ENCODE measurements at regions not wholly inside any gene's neighbourhood (a gene's known extent, or its start where the extent isn't known, plus 50 kb on each side); places are given as distances from the start of the nearest gene placed in this dataset.
A peak's percentile ranks its signal among the peaks of the same experiment; 100 is the strongest.

DNA sequence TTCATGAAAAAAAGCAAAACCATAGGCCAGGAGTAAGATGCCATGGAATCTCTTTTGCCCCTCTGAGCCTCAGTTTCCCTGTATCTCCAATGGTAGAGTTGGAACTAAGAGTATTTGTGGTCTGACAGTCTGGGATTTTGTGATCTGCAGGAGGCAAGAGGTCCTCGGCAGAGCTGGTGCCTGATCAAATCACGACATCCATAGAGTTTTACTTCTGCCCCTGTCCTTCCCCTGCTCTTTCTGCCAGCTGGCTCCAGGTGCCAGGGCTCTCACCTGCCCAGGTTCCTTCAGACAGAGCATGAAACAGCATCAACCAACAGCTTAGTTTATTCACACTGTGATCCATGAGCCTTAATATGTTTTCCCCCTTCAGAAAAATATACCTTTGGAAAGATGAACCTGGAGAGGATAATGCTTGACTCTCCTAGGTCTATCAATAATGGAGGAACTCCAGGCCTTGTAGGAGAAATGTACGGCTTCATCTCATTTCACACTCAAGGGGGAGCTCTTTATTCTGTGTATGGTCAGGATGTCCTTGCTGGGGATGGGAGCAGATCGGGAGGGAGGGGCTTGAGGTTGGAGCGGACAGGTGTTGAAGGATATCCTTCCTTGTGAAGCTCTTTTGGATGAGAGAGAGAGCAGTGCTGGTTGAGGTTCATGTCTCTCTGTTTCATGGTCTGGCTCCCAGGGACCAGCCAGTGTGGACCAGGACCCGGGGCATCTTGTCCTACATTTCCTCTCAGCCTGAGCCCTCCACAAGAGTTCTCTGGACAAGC lies 309.9 kb downstream of the RPLP1 start:
- Histone ChIP-seq H3K27ac (ENCODE audit: low read length) (no peak overlapping the region), H3K9ac (ENCODE audit: low read depth, low read length) (no peak overlapping the region), H3K9me3 (ENCODE audit: insufficient read depth, low read length, severe bottlenecking) (no peaks in the 10 kb centered on the region), H3K4me1 (ENCODE audit: insufficient read depth, low read length) (peaks cover 35% of the 10 kb centered on the region), H2AFZ (ENCODE audit: low read depth, low read length) (no peak overlapping the region), H3K36me3 (ENCODE audit: insufficient read depth, low read length) (no peaks in the 10 kb centered on the region), H4K20me1 (ENCODE audit: insufficient read depth, low read length) (peaks cover 14% of the 10 kb centered on the region; the same call in 1 of the 2 replicates), H3K27me3 (ENCODE audit: insufficient read depth, low read length, poor library complexity) (peaks cover 4% of the 10 kb centered on the region), H3K79me2 (ENCODE audit: insufficient read depth, low read length) (no peaks in the 10 kb centered on the region), H3K4me3 (ENCODE audit: low read depth in 1 of 2, low read length in 2 of 2) (no peak overlapping the region), H3K4me2 (ENCODE audit: insufficient read depth, low read length) (no peak overlapping the region)
- DNase-seq (no peak), ATAC-seq (ENCODE audit: insufficient read depth, low read depth) (no peak)
- no peak for TF ChIP-seq EZH2 (IDR thresholded peaks at IDR 0.05; ENCODE audit: borderline replicate concordance, low read depth, low read length, severe bottlenecking)
- TF ChIP-seq CTCF (IDR thresholded peaks at IDR 0.05; ENCODE audit: borderline replicate concordance, extremely low read depth, low read length, poor library complexity, severe bottlenecking): peak; percentile 18

GRCh38 chr15:69763831-69764230 lies 311.2 kb downstream of the RPLP1 start:
- Histone ChIP-seq H3K9ac (ENCODE audit: low read depth, low read length) (no peak overlapping the region), H3K27me3 (ENCODE audit: insufficient read depth, low read length, poor library complexity) (peaks cover 4% of the 10 kb centered on the region), H3K4me2 (ENCODE audit: insufficient read depth, low read length) (no peak overlapping the region), H3K9me3 (ENCODE audit: insufficient read depth, low read length, severe bottlenecking) (no peaks in the 10 kb centered on the region), H2AFZ (ENCODE audit: low read depth, low read length) (no peak overlapping the region), H3K4me1 (ENCODE audit: insufficient read depth, low read length) (peaks cover 24% of the 10 kb centered on the region), H3K4me3 (ENCODE audit: low read depth in 1 of 2, low read length in 2 of 2) (no peak overlapping the region), H3K79me2 (ENCODE audit: insufficient read depth, low read length) (no peaks in the 10 kb centered on the region), H4K20me1 (ENCODE audit: insufficient read depth, low read length) (peaks cover 8% of the 10 kb centered on the region; the same call in 1 of the 2 replicates), H3K27ac (ENCODE audit: low read length) (no peak overlapping the region), H3K36me3 (ENCODE audit: insufficient read depth, low read length) (no peaks in the 10 kb centered on the region)
- no peak for ATAC-seq (ENCODE audit: insufficient read depth, low read depth)
- TF ChIP-seq EZH2 (IDR thresholded peaks at IDR 0.05; ENCODE audit: borderline replicate concordance, low read depth, low read length, severe bottlenecking): no peak
- TF ChIP-seq CTCF (IDR thresholded peaks at IDR 0.05; ENCODE audit: borderline replicate concordance, extremely low read depth, low read length, poor library complexity, severe bottlenecking): no peak
- no peak for DNase-seq

DNA sequence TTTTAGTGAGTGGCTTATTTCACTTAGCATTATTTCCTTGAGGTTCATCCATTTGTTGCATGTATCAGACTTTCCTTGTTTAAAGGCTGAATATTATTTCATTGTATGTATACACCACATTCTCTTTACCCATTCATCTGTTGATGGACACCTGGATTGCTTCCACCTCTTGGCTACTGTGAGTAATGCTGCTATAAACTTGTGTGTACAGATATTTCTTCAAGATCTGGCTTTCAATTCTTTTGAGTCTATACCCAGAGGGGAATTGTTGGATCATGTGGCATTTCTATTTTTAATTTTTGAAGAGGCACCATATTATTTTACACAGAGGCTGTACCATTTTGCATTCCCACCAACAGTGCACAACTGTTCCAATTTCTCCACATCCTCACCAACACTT lies 313.5 kb downstream of the RPLP1 start:
- Histone ChIP-seq H3K36me3 (ENCODE audit: insufficient read depth, low read length) (no peaks in the 10 kb centered on the region), H3K9me3 (ENCODE audit: insufficient read depth, low read length, severe bottlenecking) (no peaks in the 10 kb centered on the region), H3K4me2 (ENCODE audit: insufficient read depth, low read length) (no peak overlapping the region), H2AFZ (ENCODE audit: low read depth, low read length) (no peak overlapping the region), H3K4me1 (ENCODE audit: insufficient read depth, low read length) (peaks cover 2% of the 10 kb centered on the region; the same call in 1 of the 2 replicates), H3K79me2 (ENCODE audit: insufficient read depth, low read length) (no peaks in the 10 kb centered on the region), H3K9ac (ENCODE audit: low read depth, low read length) (no peak overlapping the region), H3K4me3 (ENCODE audit: low read depth in 1 of 2, low read length in 2 of 2) (no peak overlapping the region), H3K27ac (ENCODE audit: low read length) (no peak overlapping the region), H3K27me3 (ENCODE audit: insufficient read depth, low read length, poor library complexity) (peaks cover 4% of the 10 kb centered on the region), H4K20me1 (ENCODE audit: insufficient read depth, low read length) (peaks cover 6% of the 10 kb centered on the region; the same call in 1 of the 2 replicates)
- TF ChIP-seq EZH2 (IDR thresholded peaks at IDR 0.05; ENCODE audit: borderline replicate concordance, low read depth, low read length, severe bottlenecking) (no peak), CTCF (IDR thresholded peaks at IDR 0.05; ENCODE audit: borderline replicate concordance, extremely low read depth, low read length, poor library complexity, severe bottlenecking) (no peak)
- DNase-seq: no peak
- no peak for ATAC-seq (ENCODE audit: insufficient read depth, low read depth)
